ENCODE measurements at regions not wholly inside any gene's neighbourhood (a gene's known extent, or its start where the extent isn't known, plus 50 kb on each side); places are given as distances from the start of the nearest gene placed in this dataset.

DNA sequence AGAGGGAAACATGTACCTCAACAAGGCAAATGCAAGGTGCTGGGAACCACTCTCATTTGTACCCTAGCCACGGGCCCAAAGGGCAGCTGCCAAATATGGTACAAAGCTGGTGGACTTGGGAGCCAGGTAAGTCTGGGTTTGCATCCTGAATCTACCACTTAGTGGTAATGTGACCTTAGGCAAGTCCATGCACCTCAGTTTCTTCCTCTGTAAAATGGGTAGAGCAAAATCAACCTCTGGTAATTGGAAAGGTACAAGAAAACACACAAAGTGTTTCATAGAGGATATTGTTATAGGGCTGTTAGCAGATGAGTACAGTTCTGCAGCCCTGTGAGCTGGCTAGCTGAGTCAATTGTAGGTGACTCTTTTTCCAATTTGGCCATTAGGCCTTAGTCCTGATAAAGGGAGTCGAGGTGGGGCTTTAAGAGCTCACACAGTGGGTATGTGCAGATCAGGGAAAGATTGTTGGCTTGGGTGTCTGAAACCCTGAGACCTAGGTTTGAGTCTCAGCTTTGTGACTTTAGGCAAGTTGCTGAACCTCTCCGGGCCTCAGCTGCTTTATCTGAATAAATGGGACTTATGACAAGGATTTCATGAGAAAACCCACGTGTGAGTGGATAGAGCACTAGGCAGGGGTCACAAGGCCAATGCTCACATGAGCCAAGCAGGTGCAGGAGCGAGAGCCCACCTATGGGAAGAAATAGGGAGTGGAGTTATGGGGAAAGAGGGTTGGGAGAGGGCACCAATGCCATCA lies 121.3 kb upstream of the GDF10 start:
- TF ChIP-seq, protein P1, sequence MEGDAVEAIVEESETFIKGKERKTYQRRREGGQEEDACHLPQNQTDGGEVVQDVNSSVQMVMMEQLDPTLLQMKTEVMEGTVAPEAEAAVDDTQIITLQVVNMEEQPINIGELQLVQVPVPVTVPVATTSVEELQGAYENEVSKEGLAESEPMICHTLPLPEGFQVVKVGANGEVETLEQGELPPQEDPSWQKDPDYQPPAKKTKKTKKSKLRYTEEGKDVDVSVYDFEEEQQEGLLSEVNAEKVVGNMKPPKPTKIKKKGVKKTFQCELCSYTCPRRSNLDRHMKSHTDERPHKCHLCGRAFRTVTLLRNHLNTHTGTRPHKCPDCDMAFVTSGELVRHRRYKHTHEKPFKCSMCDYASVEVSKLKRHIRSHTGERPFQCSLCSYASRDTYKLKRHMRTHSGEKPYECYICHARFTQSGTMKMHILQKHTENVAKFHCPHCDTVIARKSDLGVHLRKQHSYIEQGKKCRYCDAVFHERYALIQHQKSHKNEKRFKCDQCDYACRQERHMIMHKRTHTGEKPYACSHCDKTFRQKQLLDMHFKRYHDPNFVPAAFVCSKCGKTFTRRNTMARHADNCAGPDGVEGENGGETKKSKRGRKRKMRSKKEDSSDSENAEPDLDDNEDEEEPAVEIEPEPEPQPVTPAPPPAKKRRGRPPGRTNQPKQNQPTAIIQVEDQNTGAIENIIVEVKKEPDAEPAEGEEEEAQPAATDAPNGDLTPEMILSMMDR (IDR thresholded peaks at IDR 0.05) = no peak
- no peak for TF ChIP-seq EZH2 (IDR thresholded peaks at IDR 0.05; ENCODE audit: borderline replicate concordance, insufficient read depth, low read depth, low read length, poor library complexity, severe bottlenecking)
